NCI-H128 (cell line): ENCODE measurements at regions not wholly inside any gene's neighbourhood (a gene's known extent, or its start where the extent isn't known, plus 50 kb on each side); places are given as distances from the start of the nearest gene placed in this dataset.
"Not testable (repeated sequence)": the region's sequence is repeated elsewhere in the genome, so short reads cannot be mapped to it uniquely, and the experiment has no call there.

ENCODE experiments used
- DNase-seq: peaks from one replicate; lab custom pipeline; 2025; ENCODE audit not compliant: unreplicated experiment; lab: John Stamatoyannopoulos, UW

- no peak for DNase-seq
Measured at GRCh38 chr1:229907884-229908638, 159.0 kb upstream of the GALNT2 start.

DNA sequence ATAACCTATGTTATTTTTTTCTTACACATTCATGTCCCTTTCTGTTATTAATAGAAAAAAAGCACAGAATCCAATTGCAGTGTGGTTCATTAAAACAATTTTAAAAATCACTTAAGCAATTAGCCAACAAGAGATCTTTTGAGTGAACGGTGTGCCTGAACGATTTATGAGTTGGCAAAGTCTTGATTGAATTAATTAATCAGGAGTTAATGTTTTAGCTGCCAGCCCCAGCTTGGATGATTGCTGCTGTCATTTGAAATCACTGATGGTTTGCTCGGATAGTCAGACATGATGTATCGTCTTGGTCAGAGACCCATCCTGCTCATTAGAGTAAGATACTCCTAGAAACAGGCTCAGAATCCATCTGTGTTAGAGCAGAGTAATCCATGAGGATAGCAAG, 158.3 kb upstream of the GALNT2 start:
- DNase-seq: no peak

GRCh38 chr1:229913489-229913888, 153.5 kb upstream of the GALNT2 start:
- no peak for DNase-seq

DNA sequence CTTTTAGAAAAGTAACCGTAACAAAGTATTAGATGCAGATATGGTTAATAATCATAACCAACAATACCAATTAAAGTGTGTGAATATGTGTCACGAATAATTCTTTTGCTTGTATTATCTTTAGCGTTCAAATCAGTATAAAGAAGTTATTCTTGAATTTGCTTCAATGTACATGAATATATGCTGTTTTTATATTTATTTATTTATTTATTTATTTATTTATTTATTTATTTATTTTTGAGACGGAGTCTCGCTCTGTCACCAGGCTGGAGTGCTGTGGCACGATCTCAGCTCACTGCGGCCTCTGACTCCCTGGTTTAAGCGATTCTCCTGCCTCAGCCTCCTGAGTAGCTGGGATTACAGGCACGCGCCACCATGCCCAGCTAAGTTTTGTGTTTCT, 147.6 kb upstream of the GALNT2 start:
- DNase-seq: not testable (repeated sequence)

- DNase-seq: no peak
Measured at GRCh38 chr1:229920683-229921082, 146.4 kb upstream of the GALNT2 start.

- DNase-seq: no peak
Measured at GRCh38 chr1:229922249-229922648, 144.8 kb upstream of the GALNT2 start.

GRCh38 chr1:229924639-229925038, 142.4 kb upstream of the GALNT2 start:
- no peak for DNase-seq

DNA sequence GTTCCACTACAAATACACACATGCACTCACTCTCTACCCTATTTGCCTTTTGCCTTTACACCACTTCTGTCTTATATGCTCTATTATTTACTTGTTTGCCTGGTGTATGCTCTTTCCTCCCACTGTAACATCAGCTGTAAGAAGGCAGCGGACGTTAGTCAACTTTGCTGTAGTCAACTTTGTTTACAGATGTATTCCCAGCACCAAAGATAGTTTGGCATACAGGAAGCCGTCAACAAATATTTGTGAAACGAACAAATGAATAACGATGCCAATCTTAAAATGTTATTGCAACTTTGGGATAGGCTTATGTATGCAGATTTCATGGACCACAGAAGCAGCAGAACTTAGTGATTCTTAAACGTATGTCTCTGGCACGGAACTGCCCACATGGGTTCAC, 138.3 kb upstream of the GALNT2 start:
- no peak for DNase-seq

- DNase-seq: not testable (repeated sequence)
Measured at GRCh38 chr1:229931751-229932150, 135.3 kb upstream of the GALNT2 start.

GRCh38 chr1:229935157-229935556, 131.9 kb upstream of the GALNT2 start:
- not testable (repeated sequence) for DNase-seq

DNA sequence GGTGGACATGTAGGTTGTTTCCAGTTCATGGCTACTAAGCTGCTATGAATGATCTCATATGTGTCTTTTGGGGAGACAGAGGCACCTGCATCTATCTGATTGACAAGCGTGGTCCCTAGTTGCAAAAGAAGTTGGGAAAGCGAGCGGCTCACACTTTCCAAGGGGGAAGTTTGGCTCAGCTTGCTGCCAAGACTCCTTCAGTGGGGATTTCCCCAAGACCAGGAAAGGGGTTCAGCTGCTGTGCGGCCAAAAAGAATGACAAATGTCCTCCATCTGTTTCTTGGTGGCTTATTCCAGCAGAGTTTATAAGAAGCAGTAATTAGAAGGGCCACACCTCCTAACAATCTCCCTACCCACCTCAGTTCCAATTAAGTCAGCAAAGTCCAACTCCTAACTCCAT, 128.5 kb upstream of the GALNT2 start:
- DNase-seq: no peak

DNA sequence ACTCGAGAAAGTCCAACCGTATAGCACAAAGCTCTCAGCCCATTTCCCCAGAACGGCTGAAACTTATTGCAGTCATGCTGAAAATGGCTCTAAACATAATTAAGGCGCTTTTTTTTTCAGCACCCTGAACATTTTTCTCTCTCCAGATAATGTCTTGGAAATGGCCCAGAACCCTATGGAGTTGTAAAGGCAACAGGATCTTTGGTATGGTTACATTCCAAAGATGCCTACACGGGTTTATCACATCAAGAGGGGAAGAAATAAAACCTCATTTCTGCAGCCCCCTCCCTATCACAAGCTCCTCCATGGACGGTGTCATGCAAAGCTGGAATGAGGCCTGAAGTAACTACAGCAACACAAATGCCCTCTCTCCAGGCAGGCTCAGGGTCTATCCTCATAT, 126.4 kb upstream of the GALNT2 start:
- DNase-seq: no peak

GRCh38 chr1:229941160-229941559, 125.9 kb upstream of the GALNT2 start:
- DNase-seq: no peak

DNA sequence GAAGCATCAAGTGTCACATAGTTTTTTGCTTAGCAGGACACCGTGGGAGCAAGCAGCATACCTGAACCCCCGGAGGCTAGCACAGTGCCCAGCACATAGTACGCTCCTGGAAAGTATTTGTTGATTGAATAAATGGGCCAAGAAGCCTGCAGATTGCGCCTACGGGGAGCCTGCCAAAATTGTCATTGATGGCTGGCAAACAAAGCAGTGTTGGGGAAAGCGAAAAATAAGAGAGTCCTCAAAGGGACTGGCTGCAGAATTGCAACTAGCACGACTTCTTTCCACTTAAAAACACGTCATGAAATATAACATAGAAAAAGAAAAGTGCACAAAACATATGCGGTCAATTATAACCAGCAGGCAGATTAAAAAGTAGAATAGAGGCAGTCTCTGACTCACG, 125.2 kb upstream of the GALNT2 start:
- DNase-seq: no peak

DNA sequence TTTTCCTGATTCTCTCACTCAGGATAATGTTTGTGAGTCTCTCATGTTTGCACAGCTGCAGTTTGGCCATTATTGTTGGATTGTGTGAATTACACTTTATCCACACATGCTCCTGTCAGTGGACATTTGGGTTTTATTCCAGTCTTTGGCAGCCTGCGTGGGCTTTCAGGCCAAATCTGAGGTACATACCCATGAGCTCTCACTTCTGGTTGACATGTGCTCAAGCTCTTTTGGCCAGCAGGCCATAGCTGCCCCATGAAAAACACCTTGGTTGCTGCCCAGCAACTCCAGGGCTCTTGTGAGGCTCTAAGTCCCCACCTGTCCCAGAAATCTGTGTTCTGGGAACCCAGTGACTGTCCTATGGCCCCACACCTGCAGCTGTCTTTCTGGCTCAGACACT, 124.5 kb upstream of the GALNT2 start:
- no peak for DNase-seq

DNA sequence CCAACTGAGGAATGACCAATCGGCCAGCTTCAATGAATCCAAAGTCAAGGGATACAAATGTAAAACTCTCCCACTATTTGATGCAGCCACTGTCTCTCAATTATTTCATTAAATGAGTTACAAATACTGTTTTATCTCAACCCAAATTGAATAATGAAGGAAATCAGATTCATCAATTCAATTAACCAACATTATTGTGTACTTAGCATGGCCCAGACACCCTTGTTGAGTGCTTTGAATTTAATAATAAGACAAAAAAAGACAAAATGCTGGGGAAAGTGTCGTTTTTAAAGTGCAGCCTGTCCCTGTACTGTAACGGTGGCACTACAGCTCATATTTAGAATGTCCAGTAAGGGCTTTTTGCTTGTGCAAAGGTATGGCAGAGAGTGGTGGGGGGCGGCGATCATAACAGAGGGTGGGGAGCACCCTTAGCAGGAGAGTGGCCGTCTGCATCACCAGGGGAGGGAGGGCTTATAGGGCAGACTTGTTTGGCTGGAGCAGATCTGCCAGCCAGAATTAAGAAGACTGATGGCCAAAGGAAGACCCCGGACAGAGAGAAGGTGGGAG, 123.8 kb upstream of the GALNT2 start:
- DNase-seq: no peak

DNA sequence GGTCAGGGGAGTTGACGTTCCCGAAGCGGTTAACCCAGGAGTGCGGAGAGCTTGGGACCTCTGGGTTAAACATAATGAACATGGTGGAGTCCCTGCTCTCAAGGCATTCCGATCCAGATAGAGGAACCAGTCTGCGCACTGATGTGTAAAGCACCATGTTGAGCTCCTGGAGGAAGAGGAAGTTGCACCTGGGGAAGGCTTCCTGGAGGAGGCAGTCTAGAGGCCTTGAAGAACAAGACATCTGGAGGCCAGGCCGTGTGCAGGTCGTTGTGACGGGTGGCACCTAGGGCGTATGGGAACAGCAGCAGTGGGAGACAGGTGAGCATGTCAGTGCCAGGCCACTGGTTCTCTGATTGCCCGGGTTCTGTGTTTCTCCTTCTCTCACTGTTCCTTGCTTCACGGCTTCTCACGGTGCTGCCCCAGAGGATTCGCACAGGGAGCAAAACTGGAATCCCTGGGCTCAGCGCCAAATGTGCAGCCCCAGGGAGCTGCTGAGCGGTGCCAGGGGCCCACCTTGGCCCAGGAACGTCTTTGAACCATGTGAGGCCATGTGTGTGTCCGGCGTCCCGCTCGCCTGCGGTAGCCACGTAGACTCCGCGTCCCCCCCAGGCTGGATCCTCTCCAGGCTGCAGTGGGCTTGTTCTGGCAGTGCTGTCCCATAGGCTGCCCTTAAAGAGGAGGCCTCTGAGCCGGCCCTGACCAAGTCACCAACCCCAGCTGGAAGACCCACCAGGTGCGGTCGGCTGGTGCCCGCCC, 122.9 kb upstream of the GALNT2 start:
- no peak for DNase-seq

DNA sequence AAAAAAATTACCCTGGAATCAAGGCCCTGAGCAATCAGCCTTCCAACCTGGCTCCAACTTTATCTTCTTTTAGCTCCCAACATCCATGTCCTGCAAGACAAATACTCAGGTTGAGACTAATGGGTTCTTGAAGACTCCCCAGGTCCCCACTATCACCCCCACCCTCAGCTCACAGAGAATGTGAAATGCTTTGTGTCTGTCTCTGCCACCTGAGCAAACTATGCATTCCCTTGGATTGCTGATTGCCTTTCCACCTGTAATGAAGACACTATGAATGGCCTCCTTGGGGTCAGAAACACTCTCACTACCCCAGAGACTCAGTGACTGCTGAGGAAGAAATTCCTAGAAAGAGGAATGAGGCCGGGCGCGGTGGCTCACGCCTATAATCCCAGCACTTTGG, 121.2 kb upstream of the GALNT2 start:
- no peak for DNase-seq

GRCh38 chr1:229947968-229948367, 119.1 kb upstream of the GALNT2 start:
- no peak for DNase-seq

DNA sequence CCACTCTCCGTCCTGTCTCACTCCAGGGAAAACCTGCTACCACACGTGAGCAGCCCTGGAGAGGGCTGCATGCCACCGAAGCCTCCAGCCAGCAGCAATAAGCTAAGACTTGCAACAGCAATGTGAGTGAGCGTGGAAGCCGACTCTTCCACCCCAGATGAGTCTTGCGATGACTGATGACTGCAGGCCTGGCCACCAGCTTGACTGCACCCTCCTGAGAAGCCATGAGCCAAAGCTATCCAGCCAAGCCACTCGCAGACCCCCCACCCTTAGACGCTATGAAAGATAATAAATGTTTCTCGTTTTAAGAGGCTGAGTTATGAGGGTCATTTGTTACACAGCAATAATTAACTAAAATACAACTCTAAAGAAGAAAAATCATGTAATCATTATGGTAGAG, 118.6 kb upstream of the GALNT2 start:
- no peak for DNase-seq

DNA sequence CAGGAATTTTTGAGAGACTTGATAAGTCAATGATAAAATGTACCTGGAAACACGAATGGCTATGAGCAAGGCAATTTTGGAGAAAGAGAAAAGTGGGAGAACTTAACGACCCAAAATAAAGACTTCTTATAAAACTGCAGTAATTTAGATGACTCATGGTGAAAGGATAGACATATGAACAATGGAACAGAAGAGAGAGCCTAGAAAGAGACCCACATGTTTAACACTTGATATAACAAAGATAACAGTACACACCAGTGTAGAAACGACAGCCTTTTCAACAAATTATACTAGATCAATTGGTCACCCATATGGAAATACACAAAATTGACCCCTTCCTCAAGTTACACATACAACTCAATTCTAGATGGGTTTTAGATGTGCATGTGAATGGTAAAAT, 117.5 kb upstream of the GALNT2 start:
- DNase-seq: no peak

DNA sequence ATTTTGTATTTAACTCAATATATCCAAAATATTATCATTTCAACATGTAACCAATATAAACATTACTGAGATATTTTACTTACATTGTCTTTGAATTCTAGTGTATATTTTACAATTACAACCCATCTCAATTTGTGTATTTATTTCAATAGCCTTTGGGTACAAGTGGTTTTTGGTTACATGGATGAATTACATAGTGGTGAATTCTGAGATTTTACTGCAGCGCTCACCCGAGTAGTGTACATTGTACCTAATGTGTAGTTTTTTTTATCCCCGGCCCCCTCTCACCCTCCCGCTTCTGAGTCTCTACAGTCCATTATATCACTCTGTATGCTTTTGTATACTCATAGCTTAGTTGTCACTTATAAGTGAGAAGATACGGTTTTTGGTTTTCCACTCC, 117.0 kb upstream of the GALNT2 start:
- DNase-seq: peak; percentile 10
